H1 (cell line): ENCODE measurements at regions not wholly inside any gene's neighbourhood (a gene's known extent, or its start where the extent isn't known, plus 50 kb on each side); places are given as distances from the start of the nearest gene placed in this dataset.

Experiments used
- CTCF ChIA-PET: fragments of 300-600 bp; sonication (Branson Sonifier 250); formaldehyde crosslinking; loops from one replicate; lab custom pipeline; 2021; ENCODE audit not compliant: partially characterized antibody; lab: Charles Lee
- POLR2A ChIA-PET: fragments of 300-600 bp; sonication (Branson Sonifier 250); formaldehyde crosslinking; loops from one replicate; lab custom pipeline; 2021; ENCODE audit warnings: inconsistent platforms; ENCODE audit not compliant: partially characterized antibody; lab: Charles Lee
- DNase-seq, 2 experiments: peaks; one replicate each; pipeline versions ENCODE4 v3.0.0 to v3.0.0-alpha.2; 2010 to 2022; ENCODE audit warnings: low spot score in 2 of 2, low read depth in 1 of 2, mixed read lengths in 1 of 2
- FAIRE-seq: peaks from 2 replicates; lab custom pipeline; 2011; peaks lifted over from hg19 to GRCh38; lab: Jason Lieb, UNC
- H2AFZ ChIP-seq: 2 replicates; pipeline ENCODE4 v1.8.1; 2012; ENCODE audit warnings: low read length, inconsistent platforms
- H2AK5ac ChIP-seq: 2 replicates; pipeline ENCODE4 v1.6.1; 2013; ENCODE audit warnings: low read depth, low read length
- H2BK120ac ChIP-seq: replicated peaks from 2 replicates; pipeline ENCODE3; 2013; ENCODE audit warnings: low read depth, low read length, inconsistent platforms
- H2BK12ac ChIP-seq: 2 replicates; pipeline ENCODE4 v1.6.1; 2013; ENCODE audit warnings: low read depth, low read length
- H2BK15ac ChIP-seq: 2 replicates; pipeline ENCODE4 v1.6.1; 2013; ENCODE audit warnings: low read length
- H2BK20ac ChIP-seq: 2 replicates; pipeline ENCODE4 v1.6.1; 2013; ENCODE audit warnings: low read length
- H2BK5ac ChIP-seq: 2 replicates; pipeline ENCODE4 v1.6.1; 2013; ENCODE audit warnings: low read depth, low read length
- H3K14ac ChIP-seq: 2 replicates; pipeline ENCODE4 v1.6.1; 2013; ENCODE audit warnings: inconsistent platforms; ENCODE audit not compliant: insufficient read length
- H3K18ac ChIP-seq: 2 replicates; pipeline ENCODE4 v1.6.1; 2013; ENCODE audit warnings: low read length; ENCODE audit errors: extremely low read depth
- H3K23ac ChIP-seq: 2 replicates; pipeline ENCODE4 v1.6.1; 2013; ENCODE audit warnings: inconsistent platforms; ENCODE audit not compliant: insufficient read length
- H3K23me2 ChIP-seq: 2 replicates; pipeline ENCODE4 v1.6.1; 2013; ENCODE audit warnings: low read depth, low read length
- H3K27ac ChIP-seq: 2 replicates; pipeline ENCODE4 v1.6.1; 2011; ENCODE audit warnings: low read depth, low read length, inconsistent platforms
- H3K27me3 ChIP-seq, 4 experiments: replicated peaks in 1 of 4; 1 replicate in 1 of 4; 2 replicates in 3 of 4; pipeline versions ENCODE4 v1.6.1 to v1.8.1; 2011 to 2013; ENCODE audit warnings: low read length in 3 of 4, mild to moderate bottlenecking in 3 of 4, inconsistent platforms in 2 of 4, mixed read lengths in 2 of 4, moderate library complexity in 1 of 4; ENCODE audit not compliant: control insufficient read depth in 3 of 4, insufficient read depth in 3 of 4; ENCODE audit errors: extremely low read depth in 1 of 4
- H3K36me3 ChIP-seq, 4 experiments: 2 replicates each; pipeline versions ENCODE4 v1.6.1 to v1.8.1; 2011 to 2013; ENCODE audit warnings: mild to moderate bottlenecking in 4 of 4, low read length in 3 of 4, moderate library complexity in 2 of 4, control low read depth in 1 of 4, inconsistent platforms in 1 of 4; ENCODE audit not compliant: insufficient read depth in 4 of 4, control insufficient read depth in 2 of 4
- H3K4ac ChIP-seq: replicated peaks from 2 replicates; pipeline ENCODE3; 2013; ENCODE audit warnings: low read length, low read depth, mixed read lengths, inconsistent platforms; ENCODE audit not compliant: insufficient read length
- H3K4me1 ChIP-seq, 4 experiments: replicated peaks in 1 of 4; 1 replicate in 1 of 4; 2 replicates in 3 of 4; pipeline versions ENCODE4 v1.6.1 to v1.8.1; 2011 to 2013; ENCODE audit warnings: low read length in 3 of 4, inconsistent platforms in 2 of 4, mixed read lengths in 1 of 4; ENCODE audit not compliant: insufficient read depth in 4 of 4, control insufficient read depth in 3 of 4
- H3K4me2 ChIP-seq, 2 experiments: 2 replicates each; pipeline versions ENCODE4 v1.6.1 to v1.8.1; 2011 to 2013; ENCODE audit warnings: low read depth in 2 of 2, low read length in 2 of 2, control low read depth in 1 of 2, inconsistent platforms in 1 of 2, mild to moderate bottlenecking in 1 of 2; ENCODE audit not compliant: insufficient read depth in 1 of 2
- H3K4me3 ChIP-seq, 4 experiments: fragments of 200-600, 300-600 bp in 1 of 4; sonication (generic), shearing (Covaris generic), sonication (Bioruptor Twin) in 1 of 4; 2 replicates each; pipeline versions ENCODE4 v1.5.1 to v1.8.1; 2011 to 2016; ENCODE audit warnings: low read length in 4 of 4, low read depth in 3 of 4, control low read depth in 2 of 4, inconsistent platforms in 2 of 4, mild to moderate bottlenecking in 2 of 4, mixed read lengths in 1 of 4, moderate library complexity in 1 of 4; ENCODE audit not compliant: insufficient read depth in 2 of 4; ENCODE audit errors: extremely low read depth in 1 of 4
- H3K56ac ChIP-seq: replicated peaks from 2 replicates; pipeline ENCODE3; 2013; ENCODE audit warnings: low read depth, mild to moderate bottlenecking, mixed read lengths, low read length, inconsistent platforms; ENCODE audit not compliant: insufficient read length
- H3K79me1 ChIP-seq: 2 replicates; pipeline ENCODE4 v1.6.1; 2013; ENCODE audit warnings: low read depth, low read length, control low read depth
- H3K79me2 ChIP-seq, 2 experiments: 2 replicates each; pipeline versions ENCODE4 v1.6.1 to v1.8.1; 2012 to 2013; ENCODE audit warnings: low read length in 2 of 2, mild to moderate bottlenecking in 2 of 2, inconsistent platforms in 1 of 2; ENCODE audit not compliant: insufficient read depth in 2 of 2, control insufficient read depth in 1 of 2
- H3K9ac ChIP-seq, 4 experiments: replicated peaks in 1 of 4; 1 replicate in 1 of 4; 2 replicates in 3 of 4; pipeline versions ENCODE4 v1.6.1 to v1.8.1; 2011 to 2013; ENCODE audit warnings: low read depth in 3 of 4, low read length in 3 of 4, control low read depth in 2 of 4, mild to moderate bottlenecking in 2 of 4, moderate library complexity in 2 of 4, inconsistent platforms in 1 of 4; ENCODE audit errors: extremely low read depth in 1 of 4
- H3K9me3 ChIP-seq, 2 experiments: 2 replicates each; pipeline versions ENCODE4 v1.6.1 to v1.8.1; 2012 to 2013; ENCODE audit warnings: mild to moderate bottlenecking in 2 of 2, moderate library complexity in 2 of 2, control low read depth in 1 of 2, inconsistent platforms in 1 of 2, low read depth in 1 of 2, low read length in 1 of 2, mixed read lengths in 1 of 2; ENCODE audit not compliant: insufficient read depth in 2 of 2
- H4K20me1 ChIP-seq, 2 experiments: replicated peaks in 1 of 2; 2 replicates each; pipeline versions ENCODE3 to v1.8.1; 2011 to 2013; ENCODE audit warnings: inconsistent platforms in 2 of 2, low read length in 2 of 2, mild to moderate bottlenecking in 1 of 2; ENCODE audit not compliant: insufficient read depth in 2 of 2, control insufficient read depth in 1 of 2
- H4K5ac ChIP-seq: 2 replicates; pipeline ENCODE4 v1.6.1; 2013; ENCODE audit warnings: low read length, low read depth, mixed read lengths, inconsistent platforms; ENCODE audit not compliant: insufficient read length
- H4K8ac ChIP-seq: 2 replicates; pipeline ENCODE4 v1.8.0; 2013; ENCODE audit warnings: mild to moderate bottlenecking, moderate library complexity, low read length, inconsistent platforms; ENCODE audit not compliant: insufficient read depth; ENCODE audit errors: extremely low read depth
- H4K91ac ChIP-seq: replicated peaks from 2 replicates; pipeline ENCODE3; 2013; ENCODE audit warnings: low read length, mixed read lengths, inconsistent platforms; ENCODE audit not compliant: insufficient read length
- ASH2L ChIP-seq: fragments of 200-600, 300-600 bp; sonication (generic); IDR thresholded peaks from one replicate; pipeline ENCODE4 v1.7.1; 2017; ENCODE audit warnings: low read length
- BRCA1 ChIP-seq: IDR thresholded peaks from 2 replicates; pipeline ENCODE4 v1.6.1; 2012; ENCODE audit warnings: low read depth, low read length, improper control_type of control experiment
- FOSL1 ChIP-seq: IDR thresholded peaks from 2 replicates; pipeline ENCODE4 v1.6.1; 2011; ENCODE audit warnings: mild to moderate bottlenecking, low read depth, low read length, moderate library complexity; ENCODE audit not compliant: insufficient read depth
- KDM4A ChIP-seq: IDR thresholded peaks from one replicate; pipeline ENCODE4 v1.7.1; 2012; ENCODE audit warnings: low read depth, mild to moderate bottlenecking, moderate library complexity, low read length, inconsistent platforms; ENCODE audit not compliant: severe bottlenecking
- POLR2A ChIP-seq, 2 experiments: IDR thresholded peaks; 1 replicate in 1 of 2; 2 replicates in 1 of 2; pipeline ENCODE4 v1.6.1; 2011; ENCODE audit warnings: low read depth in 2 of 2, low read length in 2 of 2, mild to moderate bottlenecking in 2 of 2; ENCODE audit errors: control extremely low read depth in 1 of 2
- POU5F1 ChIP-seq: IDR thresholded peaks from 2 replicates; pipeline ENCODE4 v1.6.1; 2011; ENCODE audit warnings: low read depth, mild to moderate bottlenecking, low read length, moderate library complexity
- RFX5 ChIP-seq: IDR thresholded peaks from 2 replicates; pipeline ENCODE4 v1.6.1; 2011; ENCODE audit warnings: low read depth, low read length, improper control_type of control experiment, borderline replicate concordance
- SIN3A ChIP-seq, 2 experiments: IDR thresholded peaks in 1 of 2; conservative IDR thresholded peaks in 1 of 2; 2 replicates each; pipeline ENCODE4 v1.6.1; 2011 to 2012; ENCODE audit warnings: low read length in 2 of 2, improper control_type of control experiment in 1 of 2, low read depth in 1 of 2, mild to moderate bottlenecking in 1 of 2
- SIRT6 ChIP-seq: IDR thresholded peaks from one replicate; pipeline ENCODE4 v1.7.1; 2012; ENCODE audit warnings: low read length, inconsistent platforms
- TAF1 ChIP-seq: IDR thresholded peaks from 2 replicates; pipeline ENCODE4 v1.6.1; 2011; ENCODE audit warnings: mild to moderate bottlenecking, low read depth, low read length
- TCF12 ChIP-seq: IDR thresholded peaks from 2 replicates; pipeline ENCODE4 v1.6.1; 2011; ENCODE audit warnings: low read depth, mild to moderate bottlenecking, low read length
- YY1 ChIP-seq: IDR thresholded peaks from 2 replicates; pipeline ENCODE4 v1.6.1; 2011; ENCODE audit warnings: low read depth, mild to moderate bottlenecking, low read length
- WGBS, 2 experiments: shearing (Covaris generic) in 1 of 2; methylation state at CpG; one replicate each; pipeline versions ENCODE4 v1.1.6 to v1.1.7; 2013 to 2015; ENCODE audit warnings: low lambda C conversion rate in 2 of 2, mixed read lengths in 2 of 2, inconsistent platforms in 1 of 2, low coverage in 1 of 2, missing lambda C conversion rate in 1 of 2; ENCODE audit not compliant: insufficient replicate concordance in 2 of 2, insufficient coverage in 1 of 2, insufficient read length in 1 of 2; ENCODE audit errors: extremely low coverage in 1 of 2, missing lambda C conversion rate in 1 of 2; 5-methylcytosine and 5-hydroxymethylcytosine counted together

DNA sequence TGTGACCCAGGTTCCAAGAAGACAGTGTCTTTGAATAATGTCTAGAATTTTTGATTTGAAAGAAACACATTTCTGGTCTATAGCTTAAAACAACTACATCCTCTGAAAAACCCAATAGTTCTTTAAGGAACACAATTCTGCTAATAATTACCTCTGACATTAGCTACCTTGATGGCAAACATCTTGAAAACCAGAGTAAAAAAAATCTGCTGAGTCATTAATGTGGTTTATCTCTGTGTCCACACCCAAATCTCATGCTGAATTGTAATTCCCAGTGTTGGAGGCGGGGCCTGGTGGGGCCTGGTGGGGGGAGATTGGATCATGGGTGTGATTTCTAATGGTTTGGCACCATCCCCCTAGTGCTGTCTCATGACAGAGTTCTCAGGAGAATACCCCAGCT is 1233.8 kb downstream of the NLGN4X start:
- no peak overlapping the region for H2BK5ac ChIP-seq
- H2BK20ac ChIP-seq = no peak overlapping the region
- no peak overlapping the region for H2BK12ac ChIP-seq
- no peak overlapping the region for H4K8ac ChIP-seq
- no peak for DNase-seq
- WGBS, 2 experiments = 100% methylated on average over 1 of the region's 1 CpG; no CpG with 5 or more reads in 1 of the 2 experiments
- no peak overlapping the region for H2AFZ ChIP-seq
- no peak overlapping the region for H4K91ac ChIP-seq
- H3K9me3 ChIP-seq = no peaks in the 10 kb centered on the region
- no peaks in the 10 kb centered on the region for H3K79me1 ChIP-seq
- POLR2A ChIA-PET = no interaction called here
- H4K5ac ChIP-seq = no peak overlapping the region
- H3K79me2 ChIP-seq = no peaks in the 10 kb centered on the region
- H3K56ac ChIP-seq = no peak overlapping the region
- CTCF ChIA-PET = no interaction called here
- H3K23me2 ChIP-seq = no peaks in the 10 kb centered on the region
- no peak for TF ChIP-seq TAF1
- no peak for TF ChIP-seq BRCA1
- TF ChIP-seq SIN3A (conservative IDR thresholded peaks at IDR 0.05 in 1 of 2, IDR thresholded peaks at IDR 0.05 in 1 of 2; ENCODE audit: low read depth in 1 of 2, low read length in 2 of 2) = no peak
- TF ChIP-seq YY1 = no peak
- no peak for TF ChIP-seq RFX5
- TF ChIP-seq ASH2L = no peak
- TF ChIP-seq SIRT6 = no peak
- TF ChIP-seq POU5F1 = no peak
- no peak for TF ChIP-seq FOSL1
- TF ChIP-seq POLR2A (IDR thresholded peaks at IDR 0.05; ENCODE audit: control extremely low read depth in 1 of 2, low read depth in 2 of 2, low read length in 2 of 2) = no peak
- no peak for TF ChIP-seq KDM4A
- no peak for TF ChIP-seq TCF12
- H2AK5ac ChIP-seq = no peak overlapping the region
- H3K36me3 ChIP-seq = no peaks in the 10 kb centered on the region
- no peak overlapping the region for H3K4me3 ChIP-seq
- no peak overlapping the region for H3K27ac ChIP-seq
- no peak overlapping the region for H3K9ac ChIP-seq
- no peak for FAIRE-seq
- no peak overlapping the region for H3K14ac ChIP-seq
- H3K4ac ChIP-seq = no peak overlapping the region
- H3K27me3 ChIP-seq = no peaks in the 10 kb centered on the region
- no peaks in the 10 kb centered on the region for H4K20me1 ChIP-seq
- H3K23ac ChIP-seq = no peak overlapping the region
- no peak overlapping the region for H3K18ac ChIP-seq
- no peak overlapping the region for H2BK15ac ChIP-seq
- no peak overlapping the region for H2BK120ac ChIP-seq
- H3K4me2 ChIP-seq = no peak overlapping the region
- H3K4me1 ChIP-seq = no peaks in the 10 kb centered on the region
